NT2/D1 (cell line): ENCODE measurements at regions not wholly inside any gene's neighbourhood (a gene's known extent, or its start where the extent isn't known, plus 50 kb on each side); places are given as distances from the start of the nearest gene placed in this dataset.

Experiments used
- SUZ12 ChIP-seq: IDR thresholded peaks from 2 replicates; pipeline ENCODE4 v1.6.1; 2011; ENCODE audit not compliant: insufficient read length, insufficient read depth; ENCODE audit errors: extremely low read depth
- YY1 ChIP-seq: IDR thresholded peaks from 2 replicates; pipeline ENCODE4 v1.6.1; 2011; ENCODE audit not compliant: insufficient read length, insufficient read depth
- ZNF274 ChIP-seq: IDR thresholded peaks from 2 replicates; pipeline ENCODE4 v1.6.1; 2011; ENCODE audit warnings: mild to moderate bottlenecking, low read depth, low read length

DNA sequence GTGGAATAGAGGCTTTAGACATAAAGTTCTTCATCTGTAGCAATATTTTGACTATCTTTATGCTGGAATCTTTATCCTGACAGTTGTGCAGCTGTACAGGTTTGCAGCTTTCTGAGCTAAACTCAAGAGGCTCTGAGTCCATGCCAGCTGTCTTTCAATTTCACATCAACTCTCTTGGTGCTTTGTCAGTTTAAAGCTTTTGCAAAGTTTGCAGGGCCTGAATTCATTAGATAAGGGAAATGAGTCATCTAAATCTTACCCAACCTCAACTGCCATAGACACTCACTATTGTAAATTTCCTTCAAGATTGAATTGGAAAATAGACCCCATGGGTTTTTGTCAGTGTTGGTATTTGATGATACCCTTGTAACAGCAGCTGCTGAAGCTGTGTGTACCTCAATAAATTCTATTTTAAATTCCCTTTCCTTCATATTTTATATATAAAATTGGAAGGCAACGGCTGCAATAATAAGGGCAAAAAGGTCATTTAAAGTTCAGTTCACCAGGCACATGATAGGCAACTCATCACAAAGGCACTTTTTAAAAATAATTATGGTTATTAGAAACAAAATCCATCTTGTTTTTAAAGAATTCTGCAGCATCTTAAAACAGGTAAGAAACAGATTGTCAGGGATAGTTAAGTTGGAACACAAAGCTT, 169.9 kb upstream of the SLC39A10 start:
- TF ChIP-seq ZNF274, result no peak
- TF ChIP-seq SUZ12, result no peak
- TF ChIP-seq YY1, result no peak
